ENCODE measurements at regions not wholly inside any gene's neighbourhood (a gene's known extent, or its start where the extent isn't known, plus 50 kb on each side); places are given as distances from the start of the nearest gene placed in this dataset.
"Not testable (repeated sequence)": the region's sequence is repeated elsewhere in the genome, so short reads cannot be mapped to it uniquely, and the experiment has no call there.

DNA sequence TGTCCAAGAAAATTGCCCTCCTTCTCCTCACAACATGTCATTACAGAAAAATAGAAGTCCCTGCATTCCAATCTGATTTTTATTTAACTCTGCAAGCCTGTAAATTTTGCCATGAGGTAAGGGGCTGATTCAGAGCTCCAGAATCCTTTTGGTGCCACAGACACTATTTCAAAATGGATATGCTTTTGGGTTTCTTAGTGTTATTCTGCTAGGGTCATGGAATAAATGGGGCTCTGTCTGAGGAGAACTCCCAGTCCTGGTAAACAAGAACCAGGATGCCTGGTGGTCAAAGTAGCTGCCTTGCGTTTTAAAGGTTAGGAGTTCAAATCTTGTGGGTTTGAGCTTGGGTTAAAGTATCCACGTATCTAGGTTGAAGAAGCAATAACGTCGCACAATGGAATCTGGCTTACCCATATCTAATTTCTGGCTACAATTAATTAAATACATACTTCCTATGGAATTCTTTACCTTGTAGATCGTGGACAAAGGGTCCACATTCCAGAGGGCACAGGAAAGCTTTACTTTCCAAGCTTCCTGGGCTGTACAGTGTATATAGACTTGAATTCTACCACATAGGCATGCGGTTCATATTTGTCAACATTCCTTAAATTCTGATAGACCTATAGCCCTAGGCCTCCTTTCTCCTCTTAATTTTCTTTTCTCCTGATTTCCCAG, 98.0 kb upstream of the CDC42BPA start:
- DNase-seq (ENCODE audit: low spot score) = no peak

- no peak for DNase-seq (ENCODE audit: low spot score)
Measured at GRCh38 chr1:227415115-227415790, 97.0 kb upstream of the CDC42BPA start.

DNA sequence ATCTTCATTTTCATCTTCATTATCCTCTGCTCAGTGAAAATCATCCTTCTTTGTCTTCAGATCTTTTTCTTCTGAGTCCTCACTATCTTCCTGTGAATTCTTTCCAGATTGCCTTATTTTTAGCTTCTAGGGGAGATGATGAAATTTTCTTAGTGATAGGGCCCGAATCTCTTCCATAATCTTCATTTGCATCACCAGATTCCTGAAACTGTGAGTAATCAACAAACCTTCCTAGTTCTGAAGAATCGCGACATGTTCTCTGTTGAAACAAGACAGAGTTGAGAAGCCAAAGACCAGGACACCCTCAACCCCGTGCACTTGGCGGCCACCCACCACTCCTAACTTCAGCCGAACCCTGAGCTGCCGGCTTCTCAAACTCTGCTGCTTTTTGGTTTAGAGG, 92.8 kb upstream of the CDC42BPA start:
- no peak for DNase-seq (ENCODE audit: low spot score)

GRCh38 chr1:227406332-227406731, 88.0 kb upstream of the CDC42BPA start:
- not testable (repeated sequence) for DNase-seq (ENCODE audit: low spot score)

DNA sequence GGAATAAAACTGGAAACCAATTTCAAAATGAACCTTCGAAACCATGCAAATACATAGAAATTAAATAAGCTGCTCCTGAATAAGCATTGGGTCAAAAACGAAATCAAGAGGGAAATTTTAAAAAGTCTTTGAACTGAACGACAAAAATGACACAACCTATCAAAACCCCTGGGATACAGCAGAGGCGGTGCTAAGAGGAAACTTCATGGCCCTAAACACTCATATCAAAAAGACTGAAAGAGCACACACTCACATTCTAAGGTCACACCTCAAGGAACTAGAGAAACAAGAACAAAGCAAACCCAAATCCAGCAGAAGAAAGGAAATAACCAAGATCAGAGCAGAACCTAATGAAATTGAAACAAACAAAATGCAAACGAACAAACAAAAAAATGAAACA, 85.2 kb upstream of the CDC42BPA start:
- DNase-seq (ENCODE audit: low spot score) = no peak

- no peak for DNase-seq (ENCODE audit: low spot score)
Measured at GRCh38 chr1:227401562-227402342, 83.5 kb upstream of the CDC42BPA start.

- DNase-seq (ENCODE audit: low spot score) = no peak
Measured at GRCh38 chr1:227399152-227399730, 80.9 kb upstream of the CDC42BPA start.

GRCh38 chr1:227397354-227397978, 79.2 kb upstream of the CDC42BPA start:
- no peak for DNase-seq (ENCODE audit: low spot score)

- DNase-seq (ENCODE audit: low spot score) = no peak
Measured at GRCh38 chr1:227396539-227397353, 78.5 kb upstream of the CDC42BPA start.

GRCh38 chr1:227395426-227396028, 77.2 kb upstream of the CDC42BPA start:
- no peak for DNase-seq (ENCODE audit: low spot score)

DNA sequence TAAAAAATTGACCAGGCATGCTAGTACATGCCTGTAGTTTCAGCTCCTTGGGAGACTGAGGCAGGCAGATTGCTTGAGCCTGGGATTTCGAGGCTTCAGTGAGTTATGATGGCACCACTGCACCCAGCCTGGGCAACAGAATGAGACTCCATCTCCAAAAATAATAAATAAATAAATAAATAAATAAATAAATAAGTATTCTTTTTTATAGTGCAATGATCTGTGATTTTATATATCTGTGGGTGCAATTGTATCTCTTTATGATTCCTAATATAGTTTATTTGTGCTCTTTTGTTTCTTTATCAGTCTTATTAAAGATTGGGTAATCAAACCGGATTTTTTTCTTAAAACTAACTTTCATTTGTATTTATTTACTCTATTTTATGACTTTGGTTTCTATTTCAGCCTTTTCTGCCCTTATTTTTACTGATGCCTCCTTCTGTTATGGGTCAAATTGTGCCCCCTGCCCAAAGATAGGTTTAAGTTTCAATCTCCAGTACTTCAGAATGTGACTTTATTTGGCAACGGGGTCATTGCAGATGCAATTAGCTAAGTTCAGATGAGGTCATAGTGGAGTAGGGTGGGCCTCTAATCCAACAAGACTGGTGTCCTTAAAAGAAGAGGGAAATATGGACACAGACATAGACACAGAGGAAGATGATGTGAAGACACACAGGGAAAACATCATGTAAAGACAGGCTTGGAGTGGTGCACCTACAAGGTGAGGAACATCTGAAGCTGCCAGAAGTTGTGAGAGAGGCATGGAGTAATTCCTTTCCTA, 74.9 kb upstream of the CDC42BPA start:
- DNase-seq (ENCODE audit: low spot score) = no peak

- no peak for DNase-seq (ENCODE audit: low spot score)
Measured at GRCh38 chr1:227391879-227392278, 73.6 kb upstream of the CDC42BPA start.

DNA sequence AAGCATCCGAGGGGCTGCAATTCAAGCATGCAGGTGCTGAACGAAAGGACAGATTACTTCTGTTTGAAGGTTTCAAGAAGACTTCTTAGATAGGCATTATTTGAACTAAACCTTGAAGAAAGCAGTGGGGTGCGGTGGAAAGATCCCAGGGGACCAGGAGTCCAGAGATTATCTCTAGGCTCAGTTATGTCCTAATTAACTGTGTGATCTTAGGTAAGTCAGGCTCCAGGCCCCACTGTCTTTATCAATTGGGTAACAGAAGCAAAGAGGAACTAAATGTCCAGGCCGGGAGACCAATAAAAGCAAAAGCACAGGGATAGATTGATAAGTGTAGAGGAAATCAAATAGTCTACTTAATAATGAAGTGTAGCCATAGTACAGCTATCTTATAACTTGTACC, 72.9 kb upstream of the CDC42BPA start:
- DNase-seq (ENCODE audit: low spot score) = no peak

- no peak for DNase-seq (ENCODE audit: low spot score)
Measured at GRCh38 chr1:227390525-227390924, 72.2 kb upstream of the CDC42BPA start.

DNA sequence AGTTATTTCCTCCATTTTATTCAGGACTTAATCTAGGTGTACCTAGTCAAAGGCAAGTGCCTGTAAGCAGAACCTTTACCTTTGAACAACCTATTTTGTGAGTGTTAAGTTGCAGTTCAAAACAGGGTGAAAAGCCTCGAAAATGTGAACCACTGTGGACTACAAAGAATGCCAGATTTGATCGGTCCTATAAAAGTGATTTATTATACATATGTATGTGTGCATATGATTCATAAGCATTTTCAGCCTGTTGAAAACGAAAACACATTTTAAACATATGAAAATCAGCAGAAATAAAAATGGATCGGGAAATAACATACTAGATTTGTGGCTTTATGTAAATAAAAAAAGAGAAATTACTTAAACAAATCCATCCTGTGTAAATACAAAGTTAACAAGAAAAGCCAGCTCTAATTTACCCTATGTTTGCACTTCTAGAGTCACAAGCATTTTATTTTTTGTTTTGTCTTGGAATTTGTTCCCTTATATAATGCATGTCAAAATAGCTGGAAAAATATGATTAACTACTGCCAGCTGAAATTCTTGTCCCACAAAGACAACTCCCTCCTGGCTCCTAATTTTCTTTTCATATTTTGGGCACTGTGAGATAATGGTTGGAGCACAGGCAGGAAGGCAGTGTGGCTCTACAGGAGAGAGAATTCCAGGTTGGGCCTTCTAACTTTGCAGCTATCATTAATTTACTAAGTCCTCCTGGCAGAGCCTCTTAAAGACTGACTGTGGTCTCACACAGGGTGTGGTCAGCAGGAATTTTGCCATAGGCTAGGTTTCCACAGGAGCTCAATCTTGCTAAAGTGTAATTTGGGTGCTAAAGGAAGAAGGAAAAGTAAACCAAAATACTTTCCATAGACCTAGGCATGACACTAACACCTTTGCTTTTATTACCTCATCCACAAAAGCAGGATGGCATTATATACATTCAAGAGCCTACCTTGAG, 70.2 kb upstream of the CDC42BPA start:
- DNase-seq (ENCODE audit: low spot score) = no peak

GRCh38 chr1:227379555-227379892, 61.2 kb upstream of the CDC42BPA start:
- DNase-seq (ENCODE audit: low spot score) = no peak

DNA sequence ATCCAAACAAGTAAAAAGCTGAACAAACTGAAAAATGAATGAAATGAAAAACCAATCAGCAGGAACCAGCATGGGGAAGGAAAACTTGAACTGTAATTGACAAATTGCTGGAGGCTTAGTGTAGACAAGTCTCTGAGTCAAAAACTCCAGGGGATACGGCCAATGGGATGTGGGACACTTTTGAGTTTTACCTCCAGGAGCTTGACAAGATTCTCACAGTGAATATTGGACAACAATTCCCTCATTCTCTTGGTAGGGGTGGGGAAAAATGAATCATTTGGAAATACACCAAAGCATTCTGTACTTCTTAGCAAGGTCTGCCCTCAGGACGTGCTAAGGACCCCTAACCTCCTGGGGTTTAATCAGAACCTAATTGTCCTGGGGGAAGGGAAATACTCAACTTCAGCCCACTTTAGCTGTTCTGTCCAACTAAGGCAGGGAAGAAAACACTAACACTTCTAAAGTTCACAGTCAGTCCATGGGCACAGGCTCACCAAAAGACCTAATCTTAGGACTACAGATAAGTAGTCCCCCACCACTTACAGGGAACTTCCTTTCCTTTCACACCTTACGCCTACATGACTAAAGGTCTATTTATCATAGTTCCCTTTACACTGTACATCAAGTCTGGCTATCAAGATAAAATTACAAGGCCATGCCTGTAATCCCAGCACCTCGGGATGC, 60.7 kb upstream of the CDC42BPA start:
- DNase-seq (ENCODE audit: low spot score) = no peak

DNA sequence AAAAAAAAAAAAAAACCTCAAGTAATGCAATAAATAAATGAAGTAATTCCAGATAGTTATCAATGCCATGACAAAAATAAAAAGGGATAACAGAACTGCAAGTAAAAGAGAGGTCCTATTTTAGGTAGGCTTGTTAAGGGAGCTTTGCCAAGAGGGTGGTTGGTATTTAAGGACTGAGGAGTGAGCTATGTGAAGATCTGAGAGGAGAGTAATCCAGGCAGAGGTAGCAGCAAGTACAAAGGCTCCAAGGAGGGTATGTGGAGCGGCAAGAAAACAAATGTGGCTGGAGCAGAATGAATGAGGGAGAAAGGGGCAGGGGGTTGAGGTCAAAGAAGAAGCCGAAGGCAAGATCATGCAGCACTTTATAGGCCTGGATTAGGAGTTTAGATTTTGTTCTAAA, 59.9 kb upstream of the CDC42BPA start:
- no peak for DNase-seq (ENCODE audit: low spot score)

- DNase-seq (ENCODE audit: low spot score) = no peak
Measured at GRCh38 chr1:227374846-227375245, 56.6 kb upstream of the CDC42BPA start.
